GM12872 (cell line): ENCODE measurements at regions not wholly inside any gene's neighbourhood (a gene's known extent, or its start where the extent isn't known, plus 50 kb on each side); places are given as distances from the start of the nearest gene placed in this dataset.

Experiments
- TF ChIP-seq, protein P1 (sequence below): IDR thresholded peaks from 3 replicates; pipeline ENCODE4 v1.5.1; 2011; ENCODE audit warnings: low read depth, mild to moderate bottlenecking, low read length, moderate library complexity; ENCODE audit not compliant: insufficient read depth

- TF ChIP-seq, protein P1, sequence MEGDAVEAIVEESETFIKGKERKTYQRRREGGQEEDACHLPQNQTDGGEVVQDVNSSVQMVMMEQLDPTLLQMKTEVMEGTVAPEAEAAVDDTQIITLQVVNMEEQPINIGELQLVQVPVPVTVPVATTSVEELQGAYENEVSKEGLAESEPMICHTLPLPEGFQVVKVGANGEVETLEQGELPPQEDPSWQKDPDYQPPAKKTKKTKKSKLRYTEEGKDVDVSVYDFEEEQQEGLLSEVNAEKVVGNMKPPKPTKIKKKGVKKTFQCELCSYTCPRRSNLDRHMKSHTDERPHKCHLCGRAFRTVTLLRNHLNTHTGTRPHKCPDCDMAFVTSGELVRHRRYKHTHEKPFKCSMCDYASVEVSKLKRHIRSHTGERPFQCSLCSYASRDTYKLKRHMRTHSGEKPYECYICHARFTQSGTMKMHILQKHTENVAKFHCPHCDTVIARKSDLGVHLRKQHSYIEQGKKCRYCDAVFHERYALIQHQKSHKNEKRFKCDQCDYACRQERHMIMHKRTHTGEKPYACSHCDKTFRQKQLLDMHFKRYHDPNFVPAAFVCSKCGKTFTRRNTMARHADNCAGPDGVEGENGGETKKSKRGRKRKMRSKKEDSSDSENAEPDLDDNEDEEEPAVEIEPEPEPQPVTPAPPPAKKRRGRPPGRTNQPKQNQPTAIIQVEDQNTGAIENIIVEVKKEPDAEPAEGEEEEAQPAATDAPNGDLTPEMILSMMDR: no peak
Observed at GRCh38 chr17:77721846-77722160, 236.7 kb upstream of the TNRC6C start.

DNA sequence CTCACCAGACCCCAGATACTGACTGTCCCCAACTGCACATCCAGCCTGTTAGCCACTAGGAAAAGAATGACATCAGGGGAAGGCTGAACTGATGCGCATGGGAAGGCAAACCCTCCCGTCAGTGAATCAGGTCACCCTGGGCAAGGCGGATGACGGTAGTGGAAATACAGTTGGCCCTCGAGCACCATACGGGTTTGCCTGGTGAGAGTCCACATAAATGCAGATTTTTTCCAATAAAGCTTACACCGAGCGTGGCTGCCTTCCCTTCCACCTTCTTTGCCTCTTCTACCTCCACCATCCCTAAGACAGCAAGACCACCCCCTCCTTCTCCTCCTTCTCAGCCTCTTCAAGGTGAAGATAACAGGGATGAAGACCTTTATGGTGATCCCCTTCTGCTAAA, 236.1 kb upstream of the TNRC6C start:
- TF ChIP-seq, protein P1: no peak

- TF ChIP-seq, protein P1: no peak
Observed at GRCh38 chr17:77723071-77723908, 235.2 kb upstream of the TNRC6C start.

DNA sequence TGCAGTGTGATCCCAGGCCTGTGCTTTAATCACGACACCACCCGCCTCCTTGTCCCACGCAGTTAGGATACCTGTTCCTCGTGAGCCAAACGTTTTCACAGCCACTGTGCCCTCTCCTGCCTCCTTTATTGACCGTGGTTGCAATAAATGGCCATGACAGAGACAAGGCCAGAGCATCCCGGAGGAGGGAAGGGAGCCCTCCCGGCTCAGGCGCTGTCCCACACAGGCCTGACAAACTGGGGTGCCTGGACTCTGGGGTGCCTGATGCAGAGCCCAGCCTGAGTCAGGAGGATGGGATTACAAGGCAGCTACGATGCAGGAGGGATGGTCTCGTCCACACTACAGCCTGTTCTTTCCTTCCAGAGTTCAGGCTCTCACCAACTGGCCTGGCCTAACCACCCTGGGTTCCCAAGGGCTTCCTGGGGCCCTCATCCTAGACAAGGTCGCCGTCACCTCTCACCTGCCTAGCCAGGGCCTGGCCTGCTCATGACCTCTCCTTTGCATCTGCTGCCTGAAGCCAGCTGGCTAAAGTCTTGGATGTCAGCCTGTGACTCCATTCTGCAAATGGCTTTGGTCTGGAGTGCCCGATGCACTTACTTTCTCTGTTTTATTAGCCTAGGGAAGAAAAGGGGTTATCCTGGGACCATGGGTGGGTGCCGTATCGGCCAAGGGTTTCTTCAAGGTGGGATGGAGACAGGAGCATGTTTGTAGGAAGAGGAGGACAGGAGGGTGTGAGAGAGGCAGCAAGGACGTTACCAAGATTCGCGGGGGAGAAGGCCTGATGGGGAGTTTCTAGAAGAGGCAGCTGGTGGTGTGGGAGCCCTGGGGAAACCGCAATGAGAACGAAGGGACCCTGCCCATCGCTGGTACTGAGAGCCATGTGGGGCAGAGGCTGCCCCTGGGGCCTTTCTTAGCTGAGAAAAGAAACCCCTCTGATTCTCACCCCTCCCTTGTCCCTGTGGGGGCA, 234.3 kb upstream of the TNRC6C start:
- TF ChIP-seq, protein P1: no peak

DNA sequence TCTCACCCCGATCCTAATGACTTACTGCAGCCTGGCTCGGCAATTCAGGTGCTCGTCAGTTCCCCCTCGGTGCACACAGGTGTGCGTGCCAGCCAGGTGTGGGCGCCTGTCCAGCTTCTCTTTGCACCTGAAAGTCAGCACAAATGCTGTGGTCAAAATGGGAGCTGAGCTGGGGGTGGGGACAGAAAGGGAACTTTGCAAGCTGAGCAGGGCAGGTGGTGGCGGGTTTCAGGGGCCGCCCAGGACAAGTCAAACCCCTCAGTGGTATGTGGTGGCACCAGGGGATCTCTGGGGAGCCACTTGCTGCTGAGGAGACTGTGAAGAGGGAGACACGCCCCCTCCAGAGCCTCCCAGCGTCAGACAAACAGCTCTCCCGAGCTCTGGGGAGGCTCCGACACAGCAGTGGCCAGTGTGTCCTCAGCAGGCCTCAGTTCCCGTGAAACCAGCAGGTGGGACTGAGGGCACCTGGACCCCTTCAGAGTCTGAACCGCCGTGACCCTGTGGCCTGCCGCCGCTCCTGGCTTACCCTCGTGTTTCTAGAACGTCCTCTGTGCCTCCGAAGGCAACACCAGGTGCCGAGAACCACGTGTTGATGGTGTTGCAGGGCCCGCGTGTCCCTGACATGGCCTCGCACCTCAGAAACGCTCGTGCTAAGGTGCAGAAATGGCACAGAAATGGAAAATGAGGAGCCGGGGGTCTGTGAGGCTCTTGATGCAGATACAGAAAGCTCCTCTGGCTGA, 233.5 kb upstream of the TNRC6C start:
- TF ChIP-seq, protein P1: no peak

DNA sequence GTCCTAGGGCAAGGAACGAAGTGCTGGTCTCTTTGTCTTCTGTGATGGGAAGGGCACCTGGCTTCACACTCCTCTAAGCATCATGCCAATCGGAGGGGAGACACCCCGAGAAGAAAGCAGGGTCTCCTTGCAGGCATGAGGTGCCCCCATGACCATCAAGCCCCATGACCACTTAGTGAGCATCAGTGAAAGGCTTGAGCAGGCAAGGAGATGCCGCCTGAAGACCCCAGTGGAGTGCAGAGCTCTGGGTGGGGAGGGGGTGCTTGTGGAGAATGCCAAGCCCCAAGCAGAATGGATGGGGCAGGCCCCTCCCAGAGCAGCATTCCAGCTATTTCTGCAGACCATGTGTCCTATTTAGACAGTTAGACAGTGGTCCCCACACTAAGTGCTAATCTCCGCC, 232.7 kb upstream of the TNRC6C start:
- TF ChIP-seq, protein P1: no peak

DNA sequence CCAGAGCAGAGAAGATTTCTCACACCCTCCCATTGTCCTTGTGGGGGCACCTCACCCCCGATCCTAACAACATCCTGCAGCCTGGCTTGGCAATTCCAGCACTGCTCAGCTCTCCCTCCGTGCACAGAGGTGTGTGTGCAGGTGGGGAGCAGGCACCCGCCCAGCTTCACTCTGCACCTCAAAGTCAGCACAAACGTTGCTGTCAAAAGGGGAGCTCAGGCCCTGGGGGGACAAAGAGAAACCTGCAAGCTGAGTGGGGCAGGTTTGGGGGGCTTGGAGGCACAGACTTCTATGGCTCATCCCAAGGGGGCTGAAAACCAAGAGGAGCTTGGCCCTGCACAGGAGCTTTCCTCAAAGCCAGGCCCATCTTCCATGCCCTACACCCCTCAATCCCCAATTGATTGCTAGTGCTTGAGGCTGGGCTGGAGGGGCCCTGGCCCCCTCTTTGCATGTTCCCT, 231.9 kb upstream of the TNRC6C start:
- TF ChIP-seq, protein P1: no peak
